Nephron (organoid): ENCODE measurements at regions not wholly inside any gene's neighbourhood (a gene's known extent, or its start where the extent isn't known, plus 50 kb on each side); places are given as distances from the start of the nearest gene placed in this dataset.

ENCODE experiments used
- H3K27ac Mint-ChIP-seq, 3 experiments: 2 replicates each; pipeline ENCODE4 v1.8.0; 2020; ENCODE audit warnings: mixed read lengths in 3 of 3, mild to moderate bottlenecking in 2 of 3, moderate library complexity in 1 of 3
- H3K27me3 Mint-ChIP-seq: 2 replicates; pipeline ENCODE4 v1.8.0; 2021; ENCODE audit warnings: low read depth, mild to moderate bottlenecking, moderate library complexity, mixed read lengths
- H3K36me3 Mint-ChIP-seq: 2 replicates; pipeline ENCODE4 v1.8.0; 2020; ENCODE audit warnings: low read depth, mixed read lengths
- H3K4me1 Mint-ChIP-seq: 2 replicates; pipeline ENCODE4 v1.8.0; 2020; ENCODE audit warnings: mixed read lengths
- H3K4me3 Mint-ChIP-seq, 3 experiments: 2 replicates each; pipeline ENCODE4 v1.8.0; 2020; ENCODE audit warnings: mild to moderate bottlenecking in 3 of 3, mixed read lengths in 3 of 3, moderate library complexity in 2 of 3
- H3K9me3 Mint-ChIP-seq: 2 replicates; pipeline ENCODE4 v1.8.0; 2020; ENCODE audit warnings: mixed read lengths
- TF ChIP-seq, protein P1 (sequence below), 3 experiments: fragments of 200-600 bp; sonication (generic); IDR thresholded peaks; one replicate each; pipeline ENCODE4 v1.5.0; 2021; ENCODE audit warnings: antibody characterized with exemption in 3 of 3; ENCODE audit not compliant: unreplicated experiment in 3 of 3

DNA sequence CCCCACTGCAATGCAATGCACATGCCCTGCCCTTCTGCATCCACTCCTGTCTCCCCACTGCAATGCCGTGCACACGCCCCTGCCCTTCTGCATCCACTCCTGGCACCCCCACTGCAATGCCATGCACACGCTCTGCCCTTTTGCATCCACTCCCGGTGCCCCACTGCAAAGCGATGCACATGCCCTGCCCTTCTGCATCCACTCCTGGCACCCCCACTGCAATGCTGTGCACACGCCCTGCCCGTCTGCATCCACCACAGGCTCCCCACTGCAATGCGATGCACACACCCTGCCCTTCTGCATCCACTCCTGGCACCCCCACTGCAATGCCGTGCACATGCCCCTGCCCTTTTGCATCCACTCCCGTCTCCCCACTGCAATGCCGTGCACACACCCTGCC, 98.1 kb downstream of the KCTD15 start:
- H3K27me3 Mint-ChIP-seq = peaks cover 13% of the 10 kb centered on the region
- TF ChIP-seq, protein P1, sequence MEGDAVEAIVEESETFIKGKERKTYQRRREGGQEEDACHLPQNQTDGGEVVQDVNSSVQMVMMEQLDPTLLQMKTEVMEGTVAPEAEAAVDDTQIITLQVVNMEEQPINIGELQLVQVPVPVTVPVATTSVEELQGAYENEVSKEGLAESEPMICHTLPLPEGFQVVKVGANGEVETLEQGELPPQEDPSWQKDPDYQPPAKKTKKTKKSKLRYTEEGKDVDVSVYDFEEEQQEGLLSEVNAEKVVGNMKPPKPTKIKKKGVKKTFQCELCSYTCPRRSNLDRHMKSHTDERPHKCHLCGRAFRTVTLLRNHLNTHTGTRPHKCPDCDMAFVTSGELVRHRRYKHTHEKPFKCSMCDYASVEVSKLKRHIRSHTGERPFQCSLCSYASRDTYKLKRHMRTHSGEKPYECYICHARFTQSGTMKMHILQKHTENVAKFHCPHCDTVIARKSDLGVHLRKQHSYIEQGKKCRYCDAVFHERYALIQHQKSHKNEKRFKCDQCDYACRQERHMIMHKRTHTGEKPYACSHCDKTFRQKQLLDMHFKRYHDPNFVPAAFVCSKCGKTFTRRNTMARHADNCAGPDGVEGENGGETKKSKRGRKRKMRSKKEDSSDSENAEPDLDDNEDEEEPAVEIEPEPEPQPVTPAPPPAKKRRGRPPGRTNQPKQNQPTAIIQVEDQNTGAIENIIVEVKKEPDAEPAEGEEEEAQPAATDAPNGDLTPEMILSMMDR (IDR thresholded peaks at IDR 0.05; ENCODE audit: unreplicated experiment in 3 of 3) = no peak
- H3K36me3 Mint-ChIP-seq = no peaks in the 10 kb centered on the region
- H3K27ac Mint-ChIP-seq = no peak overlapping the region
- peaks cover 15% of the 10 kb centered on the region for H3K9me3 Mint-ChIP-seq
- H3K4me3 Mint-ChIP-seq = no peak overlapping the region
- no peaks in the 10 kb centered on the region for H3K4me1 Mint-ChIP-seq

DNA sequence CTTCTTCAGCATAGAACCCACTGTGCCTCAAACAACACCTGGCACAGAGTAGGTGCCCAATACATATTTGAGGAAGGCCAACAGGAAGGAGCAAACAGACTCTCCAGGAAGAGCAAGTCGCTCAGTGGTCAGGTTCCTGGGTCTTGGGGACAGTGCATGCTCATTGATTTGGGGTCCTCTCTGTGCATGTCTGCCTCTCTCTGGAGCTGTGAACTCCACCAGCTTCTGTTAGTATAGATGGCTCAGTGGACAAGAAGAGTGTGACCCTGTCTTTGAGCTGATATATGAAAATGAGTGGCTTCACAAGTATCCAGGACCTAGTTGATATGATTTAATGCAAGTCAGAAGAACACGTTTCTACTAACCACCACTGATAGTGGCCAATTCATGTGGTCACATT, 98.7 kb downstream of the KCTD15 start:
- Mint-ChIP-seq H3K36me3 (no peaks in the 10 kb centered on the region), H3K4me3 (no peak overlapping the region), H3K27ac (no peak overlapping the region), H3K27me3 (peaks cover 13% of the 10 kb centered on the region), H3K9me3 (peaks cover 20% of the 10 kb centered on the region), H3K4me1 (no peaks in the 10 kb centered on the region)
- TF ChIP-seq, protein P1 (IDR thresholded peaks at IDR 0.05; ENCODE audit: unreplicated experiment in 3 of 3) = no peak

DNA sequence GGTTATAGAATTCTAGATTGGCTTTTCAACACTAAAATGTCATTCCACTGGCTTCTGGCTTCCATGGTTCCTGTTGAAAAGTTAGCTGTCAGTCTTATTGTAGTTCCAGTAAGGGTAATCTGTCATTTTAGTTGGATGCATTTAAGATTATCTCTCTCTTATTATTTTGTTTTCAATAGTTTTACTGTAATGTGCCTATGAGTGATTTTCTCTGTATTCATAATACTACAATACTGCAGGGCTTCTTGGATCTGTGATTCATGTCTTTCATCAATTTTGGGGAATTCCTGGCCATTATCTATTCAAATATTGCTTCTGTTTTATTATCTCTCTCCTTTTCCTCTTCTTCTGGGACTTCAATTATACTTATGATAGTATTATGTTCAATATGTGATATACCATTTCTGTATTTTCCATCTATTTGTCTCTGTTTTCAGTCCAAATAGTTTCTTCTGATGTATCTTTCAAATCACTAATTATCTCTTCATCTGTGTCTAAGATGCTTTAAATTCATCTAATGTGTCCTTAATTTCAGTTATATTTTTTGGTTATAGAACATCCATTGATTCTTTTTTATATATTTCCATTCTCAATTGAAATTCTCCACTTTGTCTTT, 101.5 kb downstream of the KCTD15 start:
- H3K27me3 Mint-ChIP-seq = peaks cover 17% of the 10 kb centered on the region
- H3K27ac Mint-ChIP-seq = no peak overlapping the region
- H3K9me3 Mint-ChIP-seq = peaks cover 20% of the 10 kb centered on the region

DNA sequence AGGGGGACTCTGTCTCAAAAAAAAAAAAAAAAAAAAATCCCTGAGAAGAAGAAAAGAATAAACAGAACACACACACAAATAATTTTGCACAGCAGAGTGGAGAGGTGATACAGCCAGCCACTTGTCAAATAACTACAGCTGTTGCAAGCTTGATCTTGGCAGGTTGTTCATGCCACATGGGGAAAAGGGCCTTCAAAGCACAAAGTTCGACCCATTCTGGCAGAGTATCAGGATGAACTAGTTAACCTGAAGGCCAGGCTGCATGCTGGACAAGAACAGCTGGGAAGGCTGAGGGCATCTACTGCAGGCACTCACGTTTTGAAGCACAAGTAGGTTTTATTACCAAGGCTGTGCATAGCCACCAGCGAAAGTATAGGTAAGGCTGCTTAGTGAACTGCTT, 104.1 kb downstream of the KCTD15 start:
- Mint-ChIP-seq H3K27me3 (peaks cover 22% of the 10 kb centered on the region), H3K4me3 (no peak overlapping the region), H3K27ac (no peak overlapping the region), H3K36me3 (no peaks in the 10 kb centered on the region), H3K9me3 (peaks cover 20% of the 10 kb centered on the region), H3K4me1 (peaks cover 8% of the 10 kb centered on the region)
- TF ChIP-seq, protein P1 (IDR thresholded peaks at IDR 0.05; ENCODE audit: unreplicated experiment in 3 of 3) = no peak

More for the DNA sequence above, 101.5 kb downstream of the KCTD15 start:
- TF ChIP-seq, protein P1 (IDR thresholded peaks at IDR 0.05; ENCODE audit: unreplicated experiment in 3 of 3) = no peak
- no peaks in the 10 kb centered on the region for H3K4me1 Mint-ChIP-seq
- H3K4me3 Mint-ChIP-seq = no peak overlapping the region
- no peaks in the 10 kb centered on the region for H3K36me3 Mint-ChIP-seq

DNA sequence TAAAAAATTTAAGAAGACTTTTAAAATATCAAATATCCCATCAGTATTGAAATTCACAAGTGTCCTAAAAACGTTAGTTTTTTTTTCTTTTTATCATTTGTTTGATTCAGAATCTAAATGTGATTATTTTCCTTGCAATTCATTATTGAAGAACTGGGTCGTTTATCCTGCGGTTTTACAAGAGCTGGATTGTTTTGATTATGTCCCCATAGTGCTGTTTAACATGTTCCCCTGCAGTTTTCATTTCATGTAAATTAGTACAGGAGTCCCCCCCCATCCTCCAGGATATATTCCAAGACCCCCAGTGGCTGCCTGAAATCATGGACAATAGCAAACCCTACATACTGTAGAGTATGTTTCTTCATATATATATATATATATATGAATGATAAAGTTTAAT, 105.7 kb downstream of the KCTD15 start:
- TF ChIP-seq, protein P1 (IDR thresholded peaks at IDR 0.05; ENCODE audit: unreplicated experiment in 3 of 3) = no peak
- Mint-ChIP-seq H3K4me1 (peaks cover 8% of the 10 kb centered on the region), H3K4me3 (no peak overlapping the region), H3K36me3 (no peaks in the 10 kb centered on the region), H3K27ac (no peak overlapping the region), H3K27me3 (peaks cover 28% of the 10 kb centered on the region), H3K9me3 (peaks cover 25% of the 10 kb centered on the region)

DNA sequence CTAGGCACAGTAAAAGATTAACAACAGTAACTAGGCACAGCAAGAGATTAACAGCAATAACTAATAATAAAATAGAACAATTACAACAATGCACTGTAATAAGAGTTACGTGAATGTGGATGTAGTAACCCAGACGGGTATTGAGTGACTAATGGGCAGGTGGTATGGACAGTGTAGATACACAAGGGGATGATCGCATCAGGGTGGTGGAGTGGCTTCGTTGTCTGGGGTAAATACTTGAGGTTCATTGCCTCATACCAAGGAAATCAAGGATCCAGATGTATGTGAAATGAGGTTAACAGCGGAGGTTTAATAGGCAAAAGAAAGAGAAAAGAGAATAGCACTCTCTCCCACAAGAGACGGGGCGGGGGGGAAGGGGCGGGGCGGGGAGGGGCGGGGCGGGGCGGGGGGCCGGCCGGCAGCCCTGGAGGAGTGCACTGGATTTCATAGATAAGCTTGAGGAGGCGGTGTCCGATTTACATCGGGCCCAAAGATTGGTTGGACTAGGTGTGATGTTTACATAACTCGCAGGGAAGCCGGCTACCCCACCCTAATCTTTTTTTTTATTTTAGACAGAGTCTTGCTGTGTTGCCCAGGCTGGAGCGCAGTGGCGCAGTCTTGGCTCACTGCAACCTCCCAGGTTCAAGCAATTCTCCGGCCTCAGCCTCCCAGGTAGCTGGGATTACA, 106.3 kb downstream of the KCTD15 start:
- Mint-ChIP-seq H3K36me3 (no peaks in the 10 kb centered on the region), H3K4me3 (peak overlapping the region in 1 of 3 experiments; percentile 6), H3K27me3 (peaks cover 33% of the 10 kb centered on the region), H3K9me3 (peaks cover 22% of the 10 kb centered on the region), H3K4me1 (peaks cover 8% of the 10 kb centered on the region), H3K27ac (no peak overlapping the region)
- TF ChIP-seq, protein P1 (IDR thresholded peaks at IDR 0.05; ENCODE audit: unreplicated experiment in 3 of 3) = no peak
